ENCODE measurements at regions not wholly inside any gene's neighbourhood (a gene's known extent, or its start where the extent isn't known, plus 50 kb on each side); places are given as distances from the start of the nearest gene placed in this dataset.

DNA sequence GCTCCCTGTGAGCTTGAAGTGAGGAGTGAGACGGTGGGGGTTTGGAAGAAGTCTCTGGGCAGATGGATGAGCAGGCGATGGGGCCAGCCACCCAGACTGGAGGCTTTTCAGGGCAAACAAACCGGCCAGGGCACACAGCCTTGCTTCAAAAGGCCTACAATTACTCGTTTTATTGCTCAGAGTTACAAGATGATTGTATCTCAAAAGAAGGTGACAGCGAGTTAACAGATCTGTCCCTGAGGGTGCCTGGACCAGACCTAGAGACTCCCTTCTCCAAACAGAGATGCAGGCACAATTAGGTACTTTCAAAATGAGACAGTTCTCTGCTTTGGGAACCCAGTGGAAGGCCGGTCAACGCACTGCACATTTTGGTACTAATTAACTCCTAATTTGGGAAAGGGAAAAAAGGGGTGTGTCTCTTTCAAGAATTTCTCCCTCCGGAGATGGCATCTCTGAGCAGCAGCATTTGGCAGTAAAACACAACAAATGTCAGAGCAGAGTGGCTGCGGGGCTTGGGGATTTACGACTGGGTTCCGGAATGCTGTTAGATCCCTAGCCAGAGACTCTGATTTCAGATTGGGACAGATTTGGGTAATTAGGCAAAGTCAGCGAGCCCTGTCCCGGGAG lies 226.7 kb downstream of the TTC32 start:
- TF ChIP-seq, protein P1, sequence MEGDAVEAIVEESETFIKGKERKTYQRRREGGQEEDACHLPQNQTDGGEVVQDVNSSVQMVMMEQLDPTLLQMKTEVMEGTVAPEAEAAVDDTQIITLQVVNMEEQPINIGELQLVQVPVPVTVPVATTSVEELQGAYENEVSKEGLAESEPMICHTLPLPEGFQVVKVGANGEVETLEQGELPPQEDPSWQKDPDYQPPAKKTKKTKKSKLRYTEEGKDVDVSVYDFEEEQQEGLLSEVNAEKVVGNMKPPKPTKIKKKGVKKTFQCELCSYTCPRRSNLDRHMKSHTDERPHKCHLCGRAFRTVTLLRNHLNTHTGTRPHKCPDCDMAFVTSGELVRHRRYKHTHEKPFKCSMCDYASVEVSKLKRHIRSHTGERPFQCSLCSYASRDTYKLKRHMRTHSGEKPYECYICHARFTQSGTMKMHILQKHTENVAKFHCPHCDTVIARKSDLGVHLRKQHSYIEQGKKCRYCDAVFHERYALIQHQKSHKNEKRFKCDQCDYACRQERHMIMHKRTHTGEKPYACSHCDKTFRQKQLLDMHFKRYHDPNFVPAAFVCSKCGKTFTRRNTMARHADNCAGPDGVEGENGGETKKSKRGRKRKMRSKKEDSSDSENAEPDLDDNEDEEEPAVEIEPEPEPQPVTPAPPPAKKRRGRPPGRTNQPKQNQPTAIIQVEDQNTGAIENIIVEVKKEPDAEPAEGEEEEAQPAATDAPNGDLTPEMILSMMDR (IDR thresholded peaks at IDR 0.05), result no peak
- TF ChIP-seq EZH2 (IDR thresholded peaks at IDR 0.05; ENCODE audit: borderline replicate concordance, insufficient read depth, low read depth, low read length, poor library complexity, severe bottlenecking), result no peak

Data from B cell (primary cell).